ENCODE measurements at regions not wholly inside any gene's neighbourhood (a gene's known extent, or its start where the extent isn't known, plus 50 kb on each side); places are given as distances from the start of the nearest gene placed in this dataset.
A peak's percentile ranks its signal among the peaks of the same experiment; 100 is the strongest.

DNA sequence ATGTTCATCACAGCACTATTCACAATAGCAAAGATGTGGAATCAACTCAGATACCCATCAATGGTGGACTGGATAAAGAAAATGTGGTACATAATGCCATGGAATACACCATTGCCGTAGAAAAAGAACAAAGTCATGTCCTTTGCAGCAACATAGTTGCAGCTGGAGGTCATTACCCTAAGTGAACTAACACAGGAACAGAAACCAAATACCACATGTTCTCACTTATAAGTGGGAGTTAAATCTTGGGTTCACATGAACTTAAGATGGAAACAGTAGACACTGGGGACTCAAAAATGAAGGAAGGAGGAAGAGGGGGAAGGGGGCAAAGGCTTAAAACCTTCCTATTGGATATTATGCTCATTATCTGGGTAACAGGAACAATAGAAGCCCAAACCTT, 228.1 kb upstream of the RAB6C start:
- Mint-ChIP-seq H3K27ac (no peak overlapping the region), H3K4me1 (no peaks in the 10 kb centered on the region), H3K9me3 (peaks cover 0 to 7% (median 0%) of the 10 kb centered on the region in 7 donors), H3K36me3 (no peaks in the 10 kb centered on the region), H3K4me3 (no peak overlapping the region), H3K27me3 (peaks cover 5 to 27% (median 12%) of the 10 kb centered on the region in 3 donors)
- no peak for ATAC-seq (ENCODE audit: low read depth in 2 of 2)
- DNase-seq: no peak

DNA sequence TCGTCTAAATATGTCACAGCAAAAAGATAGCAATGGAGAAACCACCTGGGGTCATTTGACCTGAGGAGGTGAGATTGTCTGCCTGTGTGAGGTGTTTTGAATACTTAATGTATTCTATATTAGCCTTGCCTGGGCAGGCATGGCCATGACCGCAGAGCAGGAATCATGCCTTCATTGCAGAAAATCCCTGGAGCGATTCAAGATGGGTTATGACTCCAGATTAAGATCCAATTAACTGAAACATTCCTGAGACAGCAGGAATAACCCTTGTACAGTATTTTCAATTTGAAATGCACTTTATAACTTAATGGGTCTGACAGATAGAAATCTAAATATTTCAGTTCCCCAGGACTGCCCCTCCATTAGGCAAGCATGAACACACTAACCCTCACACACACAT, 227.3 kb upstream of the RAB6C start:
- no peak for ATAC-seq (ENCODE audit: low read depth in 2 of 2)

DNA sequence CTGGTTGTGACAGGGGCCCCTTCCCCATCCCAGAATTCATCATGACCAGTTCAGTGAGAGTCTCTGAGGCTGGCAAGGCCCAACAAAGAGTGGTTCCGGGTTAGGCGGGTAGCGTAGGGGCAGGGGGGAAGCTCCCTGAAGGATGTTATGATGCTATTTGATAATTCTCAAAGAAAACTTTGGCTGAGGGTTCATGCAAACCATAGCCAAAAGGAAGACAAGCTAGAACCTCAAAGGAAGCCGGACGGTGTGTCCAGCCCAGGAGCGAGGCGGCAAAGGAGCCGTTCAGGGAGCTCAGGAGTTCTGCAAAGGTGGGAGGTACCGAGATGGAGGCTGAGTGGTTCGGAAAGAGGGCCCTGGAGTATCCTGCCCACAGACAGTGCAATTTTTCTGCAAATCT, 226.8 kb upstream of the RAB6C start:
- no peak for DNase-seq

More for the DNA sequence above, 227.3 kb upstream of the RAB6C start:
- peaks cover 5 to 27% (median 9%) of the 10 kb centered on the region in 3 donors for H3K27me3 Mint-ChIP-seq
- H3K4me1 Mint-ChIP-seq: no peaks in the 10 kb centered on the region
- DNase-seq: no peak
- H3K27ac Mint-ChIP-seq: peak overlapping the region in 1 of 6 donors; percentile 29
- H3K9me3 Mint-ChIP-seq: peaks cover 0 to 7% (median 0%) of the 10 kb centered on the region in 7 donors
- H3K4me3 Mint-ChIP-seq: peak overlapping the region in 1 of 8 donors; percentile 29
- H3K36me3 Mint-ChIP-seq: no peaks in the 10 kb centered on the region

DNA sequence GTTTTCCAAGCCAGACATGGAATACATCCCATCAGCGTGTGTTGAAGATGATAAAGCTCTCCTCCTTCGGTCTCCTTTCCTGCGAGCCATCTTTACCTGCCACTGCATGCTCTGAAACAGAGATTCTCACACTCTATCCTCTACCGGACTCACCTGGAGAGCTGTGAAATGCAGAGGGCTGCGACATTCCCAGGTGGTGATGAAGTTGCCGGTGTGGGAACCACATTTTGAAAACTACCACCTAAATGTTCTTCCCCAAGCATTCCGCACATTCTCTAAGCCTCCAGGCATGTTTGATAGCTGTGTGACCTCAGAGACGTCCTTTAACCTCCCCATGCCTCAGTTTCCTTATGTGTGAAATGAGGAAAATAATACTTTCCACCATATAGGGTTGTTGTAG, 226.2 kb upstream of the RAB6C start:
- Mint-ChIP-seq H3K4me1 (no peaks in the 10 kb centered on the region), H3K27ac (no peak overlapping the region), H3K4me3 (no peak overlapping the region), H3K27me3 (peaks cover 5 to 27% (median 9%) of the 10 kb centered on the region in 3 donors), H3K36me3 (no peaks in the 10 kb centered on the region), H3K9me3 (peaks cover 0 to 7% (median 0%) of the 10 kb centered on the region in 7 donors)
- ATAC-seq (ENCODE audit: low read depth in 2 of 2) (no peak), DNase-seq (no peak)

More for the DNA sequence above, 226.8 kb upstream of the RAB6C start:
- H3K4me3 Mint-ChIP-seq: no peak overlapping the region
- H3K27ac Mint-ChIP-seq: no peak overlapping the region
- no peaks in the 10 kb centered on the region for H3K4me1 Mint-ChIP-seq
- H3K9me3 Mint-ChIP-seq: peaks cover 0 to 7% (median 0%) of the 10 kb centered on the region in 7 donors
- no peak for ATAC-seq (ENCODE audit: low read depth in 2 of 2)
- H3K36me3 Mint-ChIP-seq: no peaks in the 10 kb centered on the region
- peaks cover 5 to 27% (median 9%) of the 10 kb centered on the region in 3 donors for H3K27me3 Mint-ChIP-seq

DNA sequence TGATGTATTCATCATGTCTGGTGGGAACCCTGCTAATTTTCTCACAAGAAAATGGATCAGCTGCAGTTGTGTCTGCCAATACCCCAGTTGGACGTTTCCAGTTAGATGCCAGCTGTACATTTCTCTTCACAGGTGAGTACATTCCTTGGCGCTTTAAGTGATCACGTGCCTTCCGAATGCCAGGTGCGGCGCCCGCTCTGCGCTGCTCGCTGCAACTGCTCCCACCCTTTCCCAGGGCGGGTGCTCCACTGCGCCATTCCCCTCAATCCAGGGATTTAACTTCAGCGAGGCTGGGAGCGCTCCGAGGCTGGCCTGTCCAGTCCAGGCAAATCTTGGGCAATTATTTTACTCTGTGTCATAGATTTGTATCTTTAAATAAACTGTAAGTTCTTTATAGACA, 225.0 kb upstream of the RAB6C start:
- DNase-seq: no peak
- Mint-ChIP-seq H3K4me1 (no peaks in the 10 kb centered on the region), H3K27ac (no peak overlapping the region), H3K4me3 (no peak overlapping the region), H3K36me3 (no peaks in the 10 kb centered on the region), H3K27me3 (peaks cover 2 to 18% (median 5%) of the 10 kb centered on the region in 3 donors), H3K9me3 (peaks cover 0 to 7% (median 0%) of the 10 kb centered on the region in 7 donors)
- no peak for ATAC-seq (ENCODE audit: low read depth in 2 of 2)

DNA sequence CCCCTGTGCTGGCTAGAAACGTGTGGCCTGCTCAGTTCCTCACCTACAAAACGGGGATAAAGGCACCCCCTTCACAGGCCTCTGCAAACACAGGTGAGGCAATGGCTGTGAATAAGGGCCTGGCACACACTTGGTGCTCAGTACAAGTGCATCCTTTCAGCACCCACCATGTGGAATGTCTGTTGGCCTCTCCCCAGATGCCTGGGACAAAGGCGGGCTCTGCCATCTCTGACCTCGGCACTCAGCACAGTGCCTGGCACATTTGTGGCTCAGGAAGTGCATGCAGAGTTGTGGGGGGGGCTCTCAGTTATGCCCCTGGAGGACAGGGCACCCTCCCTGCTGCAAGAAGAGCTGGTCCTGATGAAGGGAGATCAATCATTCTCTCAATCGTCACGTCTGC, 224.6 kb upstream of the RAB6C start:
- Mint-ChIP-seq H3K27me3 (peaks cover 0 to 17% (median 5%) of the 10 kb centered on the region in 3 donors), H3K4me3 (no peak overlapping the region), H3K9me3 (peaks cover 0 to 7% (median 0%) of the 10 kb centered on the region in 7 donors), H3K36me3 (no peaks in the 10 kb centered on the region), H3K4me1 (no peaks in the 10 kb centered on the region), H3K27ac (no peak overlapping the region)
- ATAC-seq (ENCODE audit: low read depth in 2 of 2) (no peak), DNase-seq (no peak)

DNA sequence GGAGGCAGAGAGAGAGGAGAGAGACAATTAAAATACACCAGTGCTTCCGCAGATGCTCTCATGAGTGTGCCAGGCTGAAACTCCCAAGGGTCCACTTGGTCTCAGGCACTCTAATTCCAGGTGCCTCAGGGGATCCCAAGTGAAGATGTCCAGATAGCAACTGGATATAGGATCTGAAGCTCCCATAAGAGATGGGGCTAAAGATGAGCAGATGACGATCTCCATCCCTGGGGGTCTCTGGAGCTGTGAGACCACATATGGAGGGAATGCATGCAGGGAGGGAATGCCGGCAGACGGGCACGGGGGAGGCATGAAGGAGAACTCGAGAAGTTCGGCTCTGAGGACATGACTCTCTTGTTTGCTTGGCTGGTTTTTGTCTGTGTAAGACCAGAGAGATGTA, 223.7 kb upstream of the RAB6C start:
- H3K36me3 Mint-ChIP-seq: no peaks in the 10 kb centered on the region
- no peak for ATAC-seq (ENCODE audit: low read depth in 2 of 2)
- no peaks in the 10 kb centered on the region for H3K4me1 Mint-ChIP-seq
- peak overlapping the region in 1 of 6 donors; percentile 4 for H3K27ac Mint-ChIP-seq
- DNase-seq: no peak
- H3K27me3 Mint-ChIP-seq: peaks cover 0 to 8% (median 5%) of the 10 kb centered on the region in 3 donors
- H3K9me3 Mint-ChIP-seq: peaks cover 0 to 2% (median 0%) of the 10 kb centered on the region in 7 donors
- H3K4me3 Mint-ChIP-seq: no peak overlapping the region

DNA sequence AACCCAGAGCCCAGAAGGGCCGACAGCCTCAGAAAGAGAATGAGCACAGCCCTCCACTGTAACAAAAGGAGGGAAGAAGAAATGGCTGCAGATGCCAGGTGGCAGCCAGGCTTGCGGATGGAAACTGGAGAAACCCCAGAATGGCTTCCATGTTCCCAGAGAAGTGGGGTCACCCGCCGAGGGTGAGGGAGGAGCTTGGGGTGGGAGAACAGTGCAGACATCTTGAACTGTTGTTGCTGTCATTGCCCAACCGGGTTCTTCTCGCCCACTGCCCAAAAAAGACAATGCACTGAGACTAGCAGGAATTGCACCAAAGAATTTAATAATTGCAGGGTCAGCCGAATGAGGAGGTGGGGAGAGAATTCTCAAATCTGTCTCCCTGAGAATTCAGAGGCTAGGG, 223.2 kb upstream of the RAB6C start:
- no peaks in the 10 kb centered on the region for H3K4me1 Mint-ChIP-seq
- DNase-seq (no peak), ATAC-seq (ENCODE audit: low read depth in 2 of 2) (no peak)
- H3K4me3 Mint-ChIP-seq: no peak overlapping the region
- peak overlapping the region in 1 of 6 donors; percentile 4 for H3K27ac Mint-ChIP-seq
- peaks cover 0 to 5% (median 5%) of the 10 kb centered on the region in 3 donors for H3K27me3 Mint-ChIP-seq
- H3K36me3 Mint-ChIP-seq: no peaks in the 10 kb centered on the region
- H3K9me3 Mint-ChIP-seq: no peaks in the 10 kb centered on the region

DNA sequence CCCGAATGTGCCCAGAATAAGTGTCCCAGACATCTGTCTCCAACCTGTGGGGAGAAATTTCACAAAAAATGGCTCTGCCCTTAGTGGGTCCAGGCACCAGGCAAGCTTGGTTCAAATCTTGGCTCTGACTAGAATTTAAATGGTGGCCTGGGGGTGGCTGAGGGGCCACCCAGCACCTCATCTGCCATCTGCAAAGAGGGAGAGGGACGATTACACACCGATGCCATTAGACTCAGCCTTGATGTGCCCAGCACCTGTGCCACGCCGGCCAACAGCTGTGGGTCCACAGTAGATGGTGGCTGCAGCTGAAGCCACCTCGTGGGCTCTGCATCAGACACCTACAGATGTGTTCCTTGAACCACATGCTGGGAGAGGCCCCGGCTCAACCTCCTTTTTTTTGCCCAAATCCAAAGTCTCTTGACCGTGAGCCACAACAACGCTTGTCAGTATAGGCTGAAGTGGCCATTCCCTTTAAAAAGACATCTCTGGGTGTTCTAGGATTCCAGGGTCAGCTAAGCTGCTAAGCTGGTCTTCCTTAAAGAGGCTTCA, 222.0 kb upstream of the RAB6C start:
- no peak overlapping the region for H3K4me3 Mint-ChIP-seq
- no peaks in the 10 kb centered on the region for H3K4me1 Mint-ChIP-seq
- no peak for ATAC-seq (ENCODE audit: low read depth in 2 of 2)
- no peak overlapping the region for H3K27ac Mint-ChIP-seq
- H3K27me3 Mint-ChIP-seq: peaks cover 0 to 5% (median 5%) of the 10 kb centered on the region in 3 donors
- DNase-seq: no peak
- no peaks in the 10 kb centered on the region for H3K36me3 Mint-ChIP-seq
- H3K9me3 Mint-ChIP-seq: no peaks in the 10 kb centered on the region

DNA sequence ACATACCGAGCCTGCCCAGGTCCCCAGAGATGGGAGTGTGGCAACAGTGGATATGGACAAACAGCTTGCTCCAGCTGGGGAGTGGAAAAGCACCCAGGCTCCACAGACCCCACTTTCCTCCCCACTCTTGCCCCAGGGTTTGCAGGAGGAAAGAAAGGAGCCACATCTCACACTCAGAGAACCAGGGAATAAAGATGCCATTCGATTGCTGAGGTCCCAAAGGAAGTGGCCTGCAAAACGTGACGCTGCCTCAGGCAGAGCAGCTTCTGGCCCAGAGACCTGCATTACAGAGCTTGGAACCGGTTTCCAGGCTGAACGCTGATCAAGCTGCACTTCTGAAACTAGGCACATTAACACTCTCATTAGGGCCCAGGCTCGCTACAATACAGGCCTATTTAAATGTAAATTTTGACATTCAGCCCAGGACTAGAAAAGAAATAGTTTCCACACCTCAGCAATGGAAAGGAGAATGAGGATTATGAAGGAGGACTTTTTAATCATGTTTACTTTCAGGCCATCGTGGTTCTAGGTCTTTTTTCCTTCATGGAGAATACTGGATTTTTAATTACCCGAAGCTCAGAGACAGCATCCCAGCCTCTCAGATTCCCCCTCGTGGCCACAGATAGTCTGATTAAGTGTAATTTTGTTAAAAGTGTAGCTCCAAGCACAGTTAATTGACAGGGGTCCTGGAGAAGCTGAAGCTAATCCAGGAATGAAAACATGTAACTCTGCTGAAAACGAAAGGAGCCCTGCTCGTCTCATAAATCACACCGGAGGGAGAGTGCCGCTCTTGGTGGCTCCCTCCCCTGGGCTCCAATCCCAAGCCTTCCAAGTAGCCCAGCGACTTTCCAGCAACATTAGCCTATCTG, 221.3 kb upstream of the RAB6C start:
- no peak for DNase-seq
- H3K36me3 Mint-ChIP-seq: no peaks in the 10 kb centered on the region
- ATAC-seq (ENCODE audit: low read depth in 2 of 2): no peak
- H3K4me1 Mint-ChIP-seq: no peaks in the 10 kb centered on the region
- H3K4me3 Mint-ChIP-seq: peak overlapping the region in 3 of 8 donors; percentile 4 to 68 (median 42)
- no peak overlapping the region for H3K27ac Mint-ChIP-seq
- no peaks in the 10 kb centered on the region for H3K9me3 Mint-ChIP-seq
- H3K27me3 Mint-ChIP-seq: peaks cover 0 to 5% (median 5%) of the 10 kb centered on the region in 3 donors

DNA sequence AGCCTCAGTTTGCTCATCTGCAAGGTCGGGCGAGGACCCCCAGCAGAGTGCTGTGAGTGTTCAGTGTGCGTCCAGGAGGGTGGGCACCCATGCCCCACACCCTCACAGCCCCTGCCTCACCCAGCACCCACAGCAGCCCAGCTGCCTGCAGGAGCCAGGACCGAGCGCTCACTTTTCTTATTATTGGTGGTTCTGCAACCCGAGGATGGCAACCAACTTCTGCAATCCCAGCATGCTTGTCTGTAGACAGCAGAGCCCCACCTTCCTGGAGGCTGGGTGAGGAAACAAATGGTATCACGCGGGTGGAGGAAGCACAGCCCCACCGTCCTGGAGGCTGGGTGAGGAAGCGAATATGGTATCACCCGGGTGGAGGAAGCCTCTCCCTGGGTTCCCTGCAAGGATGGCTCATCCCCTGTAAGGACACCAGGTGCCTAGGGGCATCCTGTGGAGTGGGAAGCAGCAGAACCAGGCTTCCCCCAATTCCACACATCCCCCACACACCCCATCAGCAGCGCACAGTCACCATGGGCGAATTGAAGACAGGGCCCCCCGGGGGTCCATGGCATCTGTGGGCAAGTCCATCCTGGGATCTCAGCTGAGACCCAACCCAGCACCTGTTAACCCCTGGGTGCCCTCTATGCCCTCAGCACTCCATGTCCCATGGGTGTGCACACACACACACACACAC, 220.5 kb upstream of the RAB6C start:
- H3K4me3 Mint-ChIP-seq: peak overlapping the region in 3 of 8 donors; percentile 10 to 68 (median 42)
- H3K4me1 Mint-ChIP-seq: no peaks in the 10 kb centered on the region
- ATAC-seq (ENCODE audit: low read depth in 2 of 2): no peak

DNA sequence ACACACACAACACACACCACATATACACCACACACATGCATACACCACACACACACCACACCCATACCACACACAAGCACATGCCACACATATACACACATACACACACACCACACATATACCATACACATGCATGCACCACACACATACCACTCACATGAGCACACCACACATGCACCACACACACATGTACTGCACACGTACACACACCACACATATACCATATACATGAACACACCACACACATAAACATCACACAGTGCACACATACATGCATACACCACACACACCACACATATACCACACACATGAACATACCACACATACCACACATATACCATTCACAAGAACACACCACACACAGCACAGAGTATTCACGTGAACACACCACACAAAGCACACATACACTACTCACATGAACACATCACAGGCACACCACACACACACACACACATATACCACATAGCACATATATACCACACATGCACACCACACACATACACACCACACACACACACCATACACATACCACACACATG, 219.9 kb upstream of the RAB6C start:
- no peak for DNase-seq
- no peaks in the 10 kb centered on the region for H3K9me3 Mint-ChIP-seq
- H3K27ac Mint-ChIP-seq: no peak overlapping the region

More for the DNA sequence above, 220.5 kb upstream of the RAB6C start:
- Mint-ChIP-seq H3K36me3 (no peaks in the 10 kb centered on the region), H3K27ac (no peak overlapping the region), H3K9me3 (no peaks in the 10 kb centered on the region), H3K27me3 (peaks cover 0 to 5% (median 5%) of the 10 kb centered on the region in 3 donors)
- no peak for DNase-seq

DNA sequence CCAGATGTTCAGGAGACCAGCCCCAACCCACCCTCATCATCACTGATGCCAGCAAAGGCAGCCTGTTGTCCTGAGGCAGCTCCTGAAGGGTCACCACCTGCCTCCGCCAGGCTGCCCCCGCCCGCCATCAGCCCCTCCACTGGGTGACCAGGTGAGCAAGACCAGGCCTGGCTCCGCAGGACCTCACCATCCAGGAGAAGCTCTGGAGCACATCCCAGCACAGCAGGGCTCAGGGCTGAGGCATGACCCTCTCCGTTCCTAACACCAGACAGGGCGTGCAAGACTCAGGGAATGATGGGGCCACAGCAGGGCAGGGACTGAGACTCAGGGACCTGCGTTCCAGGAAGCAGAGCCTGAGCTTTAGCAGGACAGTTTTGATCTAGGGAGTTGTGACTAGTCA, 218.8 kb upstream of the RAB6C start:
- DNase-seq: no peak
- no peak overlapping the region for H3K4me3 Mint-ChIP-seq

More for the DNA sequence above, 219.9 kb upstream of the RAB6C start:
- no peak overlapping the region for H3K4me3 Mint-ChIP-seq
- no peak for ATAC-seq (ENCODE audit: low read depth in 2 of 2)
- no peaks in the 10 kb centered on the region for H3K4me1 Mint-ChIP-seq
- H3K36me3 Mint-ChIP-seq: no peaks in the 10 kb centered on the region
- H3K27me3 Mint-ChIP-seq: peaks cover 0 to 5% (median 5%) of the 10 kb centered on the region in 3 donors

More for the DNA sequence above, 218.8 kb upstream of the RAB6C start:
- Mint-ChIP-seq H3K4me1 (no peaks in the 10 kb centered on the region), H3K9me3 (no peaks in the 10 kb centered on the region), H3K36me3 (no peaks in the 10 kb centered on the region), H3K27me3 (peaks cover 0 to 5% (median 3%) of the 10 kb centered on the region in 3 donors), H3K27ac (no peak overlapping the region)
- no peak for ATAC-seq (ENCODE audit: low read depth in 2 of 2)
